Middle frontal gyrus (tissue), 1 donor: ENCODE measurements at regions not wholly inside any gene's neighbourhood (a gene's known extent, or its start where the extent isn't known, plus 50 kb on each side); places are given as distances from the start of the nearest gene placed in this dataset.
A peak's percentile ranks its signal among the peaks of the same experiment; 100 is the strongest.
"Not testable (repeated sequence)": the region's sequence is repeated elsewhere in the genome, so short reads cannot be mapped to it uniquely, and the experiment has no call there.

ENCODE experiments used
- DNase-seq: peaks from one replicate; pipeline ENCODE4 v3.0.0-alpha.2; 2015; ENCODE audit warnings: low spot score; ENCODE audit errors: extremely low spot score

GRCh38 chr11:34756591-34756990 is 135.7 kb downstream of the EHF start:
- no peak for DNase-seq

GRCh38 chr11:34755671-34756070 is 134.8 kb downstream of the EHF start:
- DNase-seq: peak; percentile 13

GRCh38 chr11:34754171-34754823 is 133.4 kb downstream of the EHF start:
- no peak for DNase-seq

- DNase-seq: no peak
These were observed 130.0 kb downstream of the EHF start for GRCh38 chr11:34750692-34751405.

GRCh38 chr11:34749666-34750659 is 129.1 kb downstream of the EHF start:
- no peak for DNase-seq

GRCh38 chr11:34748036-34748435 is 127.1 kb downstream of the EHF start:
- DNase-seq: no peak

GRCh38 chr11:34747251-34747650 is 126.4 kb downstream of the EHF start:
- DNase-seq: no peak

- DNase-seq: no peak
These were observed 124.3 kb downstream of the EHF start for GRCh38 chr11:34745195-34745594.

GRCh38 chr11:34744511-34744910 is 123.6 kb downstream of the EHF start:
- DNase-seq: no peak

GRCh38 chr11:34738237-34738636 is 117.3 kb downstream of the EHF start:
- DNase-seq: no peak

GRCh38 chr11:34732831-34733230 is 111.9 kb downstream of the EHF start:
- no peak for DNase-seq

- no peak for DNase-seq
These were observed 110.7 kb downstream of the EHF start for GRCh38 chr11:34731603-34732002.

- no peak for DNase-seq
These were observed 109.8 kb downstream of the EHF start for GRCh38 chr11:34730544-34731295.

GRCh38 chr11:34728609-34729008 is 107.7 kb downstream of the EHF start:
- DNase-seq: no peak

GRCh38 chr11:34727228-34727737 is 106.4 kb downstream of the EHF start:
- DNase-seq: no peak

- no peak for DNase-seq
These were observed 104.1 kb downstream of the EHF start for GRCh38 chr11:34724973-34725372.

- DNase-seq: no peak
These were observed 100.8 kb downstream of the EHF start for GRCh38 chr11:34721646-34722045.

- DNase-seq: no peak
These were observed 98.5 kb downstream of the EHF start for GRCh38 chr11:34719303-34719848.

GRCh38 chr11:34713631-34714030 is 92.7 kb downstream of the EHF start:
- not testable (repeated sequence) for DNase-seq
